Upper lobe of left lung (tissue), 4 donors: ENCODE measurements at regions not wholly inside any gene's neighbourhood (a gene's known extent, or its start where the extent isn't known, plus 50 kb on each side); places are given as distances from the start of the nearest gene placed in this dataset.

Source experiments
- POLR2A ChIP-seq, 4 donors: fragments of 450-650 bp; IDR thresholded peaks; one replicate each; pipeline ENCODE4 v1.5.1; 2016 to 2017; ENCODE audit warnings: antibody characterized with exemption in 4 of 4, mild to moderate bottlenecking in 2 of 4
- TF ChIP-seq, protein P1 (sequence below), 6 experiments: fragments of 450-650 bp in 4 of 6; fragments of 200-600 bp in 2 of 6; sonication (generic) in 2 of 6; IDR thresholded peaks; one replicate each; pipeline ENCODE4 v1.5.1; 2016 to 2019; ENCODE audit warnings: antibody characterized with exemption in 6 of 6

GRCh38 chr1:244974550-244974949 lies 110.2 kb upstream of the HNRNPU start:
- TF ChIP-seq, protein P1, sequence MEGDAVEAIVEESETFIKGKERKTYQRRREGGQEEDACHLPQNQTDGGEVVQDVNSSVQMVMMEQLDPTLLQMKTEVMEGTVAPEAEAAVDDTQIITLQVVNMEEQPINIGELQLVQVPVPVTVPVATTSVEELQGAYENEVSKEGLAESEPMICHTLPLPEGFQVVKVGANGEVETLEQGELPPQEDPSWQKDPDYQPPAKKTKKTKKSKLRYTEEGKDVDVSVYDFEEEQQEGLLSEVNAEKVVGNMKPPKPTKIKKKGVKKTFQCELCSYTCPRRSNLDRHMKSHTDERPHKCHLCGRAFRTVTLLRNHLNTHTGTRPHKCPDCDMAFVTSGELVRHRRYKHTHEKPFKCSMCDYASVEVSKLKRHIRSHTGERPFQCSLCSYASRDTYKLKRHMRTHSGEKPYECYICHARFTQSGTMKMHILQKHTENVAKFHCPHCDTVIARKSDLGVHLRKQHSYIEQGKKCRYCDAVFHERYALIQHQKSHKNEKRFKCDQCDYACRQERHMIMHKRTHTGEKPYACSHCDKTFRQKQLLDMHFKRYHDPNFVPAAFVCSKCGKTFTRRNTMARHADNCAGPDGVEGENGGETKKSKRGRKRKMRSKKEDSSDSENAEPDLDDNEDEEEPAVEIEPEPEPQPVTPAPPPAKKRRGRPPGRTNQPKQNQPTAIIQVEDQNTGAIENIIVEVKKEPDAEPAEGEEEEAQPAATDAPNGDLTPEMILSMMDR (IDR thresholded peaks at IDR 0.05) = no peak
- no peak for TF ChIP-seq POLR2A (IDR thresholded peaks at IDR 0.05)
